Fibroblast of lung (primary cell): ENCODE measurements at regions not wholly inside any gene's neighbourhood (a gene's known extent, or its start where the extent isn't known, plus 50 kb on each side); places are given as distances from the start of the nearest gene placed in this dataset.
A peak's percentile ranks its signal among the peaks of the same experiment; 100 is the strongest.

ENCODE experiments used
- DNase-seq, 2 donors: peaks; one replicate each; pipeline versions ENCODE4 v3.0.0 to v3.0.0-alpha.2; 2010; ENCODE audit warnings: low read depth in 2 of 2
- H2AFZ ChIP-seq: 2 replicates; pipeline ENCODE4 v1.5.1; 2012; ENCODE audit warnings: low read length, control low read depth, inconsistent platforms
- H3K27ac ChIP-seq: 2 replicates; pipeline ENCODE4 v1.5.1; 2011; ENCODE audit warnings: low read length, control low read depth; ENCODE audit not compliant: insufficient read depth
- H3K27me3 ChIP-seq: 2 replicates; pipeline ENCODE4 v1.5.1; 2011; ENCODE audit warnings: mild to moderate bottlenecking, low read length; ENCODE audit not compliant: control insufficient read depth, insufficient read depth
- H3K36me3 ChIP-seq: 2 replicates; pipeline ENCODE4 v1.5.1; 2011; ENCODE audit warnings: low read length; ENCODE audit not compliant: control insufficient read depth, insufficient read depth
- H3K4me1 ChIP-seq: 2 replicates; pipeline ENCODE4 v1.5.1; 2011; ENCODE audit warnings: low read length; ENCODE audit not compliant: control insufficient read depth, insufficient read depth; ENCODE audit errors: extremely low read depth
- H3K4me2 ChIP-seq: 2 replicates; pipeline ENCODE4 v1.5.1; 2011; ENCODE audit warnings: low read length, control low read depth; ENCODE audit not compliant: insufficient read depth; ENCODE audit errors: extremely low read depth
- H3K4me3 ChIP-seq, 4 experiments: fragments of 200-600 bp in 1 of 4; sonication (generic) in 1 of 4; replicated peaks in 1 of 4; 2 replicates each; pipeline ENCODE4 v1.5.1; 2011 to 2016; ENCODE audit warnings: low read length in 4 of 4, low read depth in 3 of 4, mild to moderate bottlenecking in 3 of 4, control low read depth in 2 of 4, inconsistent platforms in 1 of 4, mixed read lengths in 1 of 4; ENCODE audit not compliant: insufficient read depth in 1 of 4; ENCODE audit errors: control extremely low read depth in 1 of 4
- H3K79me2 ChIP-seq: 2 replicates; pipeline ENCODE4 v1.5.1; 2012; ENCODE audit warnings: mild to moderate bottlenecking, low read length, inconsistent platforms; ENCODE audit not compliant: control insufficient read depth, insufficient read depth
- H3K9ac ChIP-seq: 2 replicates; pipeline ENCODE4 v1.5.1; 2011; ENCODE audit warnings: mild to moderate bottlenecking, low read length, control low read depth; ENCODE audit not compliant: insufficient read depth
- H3K9me3 ChIP-seq: 2 replicates; pipeline ENCODE4 v1.5.1; 2012; ENCODE audit warnings: low read depth, low read length; ENCODE audit not compliant: control insufficient read depth, insufficient read depth
- H4K20me1 ChIP-seq: 2 replicates; pipeline ENCODE4 v1.5.1; 2011; ENCODE audit warnings: low read length; ENCODE audit not compliant: control insufficient read depth, insufficient read depth; ENCODE audit errors: extremely low read depth
- EZH2 ChIP-seq: IDR thresholded peaks from 2 replicates; pipeline ENCODE4 v1.5.1; 2012; ENCODE audit warnings: low read length, control low read depth, mild to moderate bottlenecking; ENCODE audit errors: missing control alignments
- TF ChIP-seq, protein P1 (sequence below), 2 donors: IDR thresholded peaks in 1 of 2; conservative IDR thresholded peaks in 1 of 2; 1 replicate in 1 of 2; 2 replicates in 1 of 2; pipeline ENCODE4 v1.5.1; 2011 to 2012; ENCODE audit warnings: low read length in 2 of 2, control low read depth in 1 of 2, inconsistent platforms in 1 of 2, low read depth in 1 of 2, mild to moderate bottlenecking in 1 of 2

DNA sequence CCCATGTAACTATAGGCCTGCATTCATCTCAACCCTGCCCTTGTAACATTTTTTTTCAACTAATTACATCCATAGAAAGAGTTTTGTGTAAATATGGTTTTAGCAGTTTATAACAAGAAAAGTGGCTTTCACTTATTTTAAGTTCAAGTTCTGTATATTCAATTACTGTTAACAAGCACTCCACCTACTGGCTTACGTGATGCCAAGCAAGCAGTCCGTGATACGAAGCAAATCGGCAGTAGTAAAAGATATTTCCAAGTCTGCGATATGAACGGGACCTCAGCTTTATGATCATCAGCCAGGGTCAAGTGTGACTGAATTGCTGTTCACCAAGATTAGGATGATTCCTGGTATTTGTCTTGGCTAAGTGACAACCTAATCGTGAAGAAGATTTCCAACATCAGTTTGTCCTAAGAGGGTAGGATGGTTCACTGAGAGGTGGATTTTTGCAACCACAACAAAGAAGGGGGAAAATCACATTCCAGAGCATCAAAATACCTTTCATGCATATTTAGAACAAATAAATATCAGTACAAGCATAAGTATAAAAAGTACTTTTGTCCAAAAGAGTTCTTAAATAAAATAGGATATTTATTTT, 456.2 kb downstream of the FOXG1 start:
- Histone ChIP-seq H3K27ac (no peak overlapping the region), H2AFZ (peak overlapping the region; percentile 20), H3K4me3 (peak overlapping the region in 1 of 4 experiments; percentile 29), H3K36me3 (no peaks in the 10 kb centered on the region), H4K20me1 (no peaks in the 10 kb centered on the region), H3K27me3 (no peaks in the 10 kb centered on the region), H3K9ac (no peak overlapping the region), H3K79me2 (no peaks in the 10 kb centered on the region), H3K4me2 (peak overlapping the region; percentile 15), H3K4me1 (no peaks in the 10 kb centered on the region), H3K9me3 (no peaks in the 10 kb centered on the region)
- peak; percentile 62 to 83 for DNase-seq
- TF ChIP-seq EZH2 = no peak
- TF ChIP-seq, protein P1, sequence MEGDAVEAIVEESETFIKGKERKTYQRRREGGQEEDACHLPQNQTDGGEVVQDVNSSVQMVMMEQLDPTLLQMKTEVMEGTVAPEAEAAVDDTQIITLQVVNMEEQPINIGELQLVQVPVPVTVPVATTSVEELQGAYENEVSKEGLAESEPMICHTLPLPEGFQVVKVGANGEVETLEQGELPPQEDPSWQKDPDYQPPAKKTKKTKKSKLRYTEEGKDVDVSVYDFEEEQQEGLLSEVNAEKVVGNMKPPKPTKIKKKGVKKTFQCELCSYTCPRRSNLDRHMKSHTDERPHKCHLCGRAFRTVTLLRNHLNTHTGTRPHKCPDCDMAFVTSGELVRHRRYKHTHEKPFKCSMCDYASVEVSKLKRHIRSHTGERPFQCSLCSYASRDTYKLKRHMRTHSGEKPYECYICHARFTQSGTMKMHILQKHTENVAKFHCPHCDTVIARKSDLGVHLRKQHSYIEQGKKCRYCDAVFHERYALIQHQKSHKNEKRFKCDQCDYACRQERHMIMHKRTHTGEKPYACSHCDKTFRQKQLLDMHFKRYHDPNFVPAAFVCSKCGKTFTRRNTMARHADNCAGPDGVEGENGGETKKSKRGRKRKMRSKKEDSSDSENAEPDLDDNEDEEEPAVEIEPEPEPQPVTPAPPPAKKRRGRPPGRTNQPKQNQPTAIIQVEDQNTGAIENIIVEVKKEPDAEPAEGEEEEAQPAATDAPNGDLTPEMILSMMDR (conservative IDR thresholded peaks at IDR 0.05 in 1 of 2, IDR thresholded peaks at IDR 0.05 in 1 of 2; ENCODE audit: low read depth in 1 of 2, low read length in 2 of 2) = peak; percentile 80 to 94

DNA sequence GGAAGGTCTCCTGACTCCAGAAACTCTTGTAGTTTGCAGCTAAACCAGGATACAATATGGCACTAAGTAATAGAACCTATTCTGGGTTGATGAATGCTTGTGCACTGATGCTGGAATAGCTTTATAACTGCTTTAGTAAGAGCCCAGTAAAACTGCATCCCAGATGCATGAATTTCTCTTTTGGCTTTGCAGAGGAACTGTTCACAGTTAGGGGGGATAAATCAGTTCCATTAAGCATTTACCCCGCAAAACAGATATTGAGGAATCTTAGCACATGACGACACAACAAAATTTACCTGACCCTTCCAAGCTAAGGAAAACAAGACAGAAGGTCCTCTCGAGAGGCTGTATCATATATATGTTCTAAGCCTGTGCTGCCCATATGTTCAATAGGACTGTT, 457.4 kb downstream of the FOXG1 start:
- Histone ChIP-seq H3K27me3 (no peaks in the 10 kb centered on the region), H3K4me2 (no peak overlapping the region), H3K4me3 (no peak overlapping the region), H3K4me1 (no peaks in the 10 kb centered on the region), H3K27ac (no peak overlapping the region), H2AFZ (no peak overlapping the region), H3K9me3 (no peaks in the 10 kb centered on the region), H3K79me2 (no peaks in the 10 kb centered on the region), H3K9ac (no peak overlapping the region), H3K36me3 (no peaks in the 10 kb centered on the region), H4K20me1 (no peaks in the 10 kb centered on the region)
- no peak for DNase-seq
- no peak for TF ChIP-seq EZH2
- TF ChIP-seq, protein P1 (conservative IDR thresholded peaks at IDR 0.05 in 1 of 2, IDR thresholded peaks at IDR 0.05 in 1 of 2; ENCODE audit: low read depth in 1 of 2, low read length in 2 of 2) = no peak

DNA sequence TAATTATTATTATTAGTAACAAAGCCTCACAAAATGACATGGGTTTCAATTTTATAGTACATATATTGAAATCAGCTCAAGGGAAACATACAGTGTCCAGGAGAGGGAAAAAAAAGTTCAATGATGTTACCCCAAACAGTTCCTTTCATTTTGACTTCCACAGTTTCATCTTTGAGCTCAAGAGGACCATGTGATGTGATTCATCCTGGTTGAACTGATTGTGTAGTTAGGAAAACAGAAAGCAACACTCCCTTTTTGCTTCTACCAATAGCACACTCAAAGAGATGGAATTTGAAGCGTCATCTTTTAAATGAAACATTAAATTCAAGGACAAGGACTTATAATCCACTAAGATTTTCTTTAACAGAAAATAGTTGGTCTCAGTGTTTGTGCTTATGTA, 461.0 kb downstream of the FOXG1 start:
- no peak for TF ChIP-seq EZH2
- TF ChIP-seq, protein P1 (conservative IDR thresholded peaks at IDR 0.05 in 1 of 2, IDR thresholded peaks at IDR 0.05 in 1 of 2; ENCODE audit: low read depth in 1 of 2, low read length in 2 of 2) = no peak
- Histone ChIP-seq H3K9ac (no peak overlapping the region), H4K20me1 (no peaks in the 10 kb centered on the region), H3K9me3 (no peaks in the 10 kb centered on the region), H2AFZ (no peak overlapping the region), H3K27me3 (no peaks in the 10 kb centered on the region), H3K4me3 (no peak overlapping the region), H3K27ac (no peak overlapping the region), H3K4me2 (no peak overlapping the region), H3K79me2 (no peaks in the 10 kb centered on the region), H3K36me3 (no peaks in the 10 kb centered on the region), H3K4me1 (no peaks in the 10 kb centered on the region)
- DNase-seq = peak; percentile 28 to 69
